GM12892 (cell line): ENCODE measurements at regions not wholly inside any gene's neighbourhood (a gene's known extent, or its start where the extent isn't known, plus 50 kb on each side); places are given as distances from the start of the nearest gene placed in this dataset.

Experiments
- POLR2A ChIP-seq: IDR thresholded peaks from 2 replicates; pipeline ENCODE4 v1.6.1; 2011; ENCODE audit warnings: low read depth, low read length, control low read depth
- POLR2AphosphoS5 ChIP-seq: IDR thresholded peaks from 2 replicates; pipeline ENCODE4 v1.6.1; 2011; ENCODE audit warnings: low read depth, low read length, control low read depth
- TAF1 ChIP-seq: IDR thresholded peaks from 2 replicates; pipeline ENCODE4 v1.6.1; 2011; ENCODE audit warnings: low read depth, mild to moderate bottlenecking, control low read depth, low read length, borderline replicate concordance

- TF ChIP-seq POLR2A (no peak), POLR2AphosphoS5 (no peak), TAF1 (no peak)
Measured at GRCh38 chr16:76157629-76158028, 119.6 kb upstream of the CNTNAP4 start.
